CD4-positive, alpha-beta T cell (primary cell): ENCODE measurements at regions not wholly inside any gene's neighbourhood (a gene's known extent, or its start where the extent isn't known, plus 50 kb on each side); places are given as distances from the start of the nearest gene placed in this dataset.
"Not testable (repeated sequence)": the region's sequence is repeated elsewhere in the genome, so short reads cannot be mapped to it uniquely, and the experiment has no call there.

Source experiments
- ATAC-seq: fragments of 200-7000 bp; cut with Tn5 transposase; one replicate; pipeline ENCODE4 v1.10.0; 2022; ENCODE audit warnings: mild to moderate bottlenecking; ENCODE audit not compliant: poor library complexity
- CTCF ChIA-PET: fragments of 350-600 bp; sonication (Branson Sonifier 250); formaldehyde crosslinking; loops from one replicate; lab custom pipeline; 2021; ENCODE audit warnings: antibody characterized with exemption, inconsistent platforms; lab: Charles Lee
- POLR2A ChIA-PET: fragments of 350-600 bp; sonication (Branson Sonifier 250); formaldehyde crosslinking; loops from one replicate; lab custom pipeline; 2021; ENCODE audit warnings: antibody characterized with exemption, inconsistent platforms; lab: Charles Lee
- DNase-seq, 14 experiments: peaks; one replicate each; pipeline ENCODE4 v3.0.0-alpha.2; 2013 to 2020; ENCODE audit warnings: mixed read lengths in 2 of 14
- H3K27ac ChIP-seq, 2 donors: one replicate each; pipeline versions ENCODE4 v1.5.1 to v1.7.0; 2013; ENCODE audit warnings: low read length in 2 of 2, low read depth in 1 of 2, mild to moderate bottlenecking in 1 of 2
- H3K27me3 ChIP-seq, 2 experiments: 1 replicate in 1 of 2; 2 replicates in 1 of 2; pipeline versions ENCODE4 v1.6.1 to v1.7.0; 2013; ENCODE audit warnings: low read length in 2 of 2, control low read depth in 1 of 2, mild to moderate bottlenecking in 1 of 2, moderate library complexity in 1 of 2; ENCODE audit not compliant: insufficient read depth in 2 of 2, control insufficient read depth in 1 of 2
- H3K36me3 ChIP-seq: one replicate; pipeline ENCODE4 v1.6.1; 2013; ENCODE audit warnings: low read length, control low read depth; ENCODE audit not compliant: insufficient read depth
- H3K4me1 ChIP-seq: one replicate; pipeline ENCODE4 v1.6.1; 2013; ENCODE audit warnings: low read length, control low read depth; ENCODE audit not compliant: insufficient read depth
- H3K4me3 ChIP-seq: one replicate; pipeline ENCODE4 v1.5.1; 2013; ENCODE audit warnings: mild to moderate bottlenecking, low read length, moderate library complexity
- H3K9me3 ChIP-seq, 2 experiments: 1 replicate in 1 of 2; 2 replicates in 1 of 2; pipeline versions ENCODE4 v1.6.1 to v1.7.0; 2013; ENCODE audit warnings: low read length in 2 of 2, mild to moderate bottlenecking in 2 of 2, control low read depth in 1 of 2, moderate library complexity in 1 of 2; ENCODE audit not compliant: control insufficient read depth in 1 of 2, insufficient read depth in 1 of 2
- H3K27ac Mint-ChIP-seq: one replicate; pipeline ENCODE4 v1.8.0; 2020; ENCODE audit warnings: mixed read lengths
- H3K27me3 Mint-ChIP-seq: one replicate; pipeline ENCODE4 v1.8.0; 2021; ENCODE audit warnings: mixed read lengths
- H3K36me3 Mint-ChIP-seq: one replicate; pipeline ENCODE4 v1.8.0; 2021; ENCODE audit warnings: low read depth, mixed read lengths
- H3K4me1 Mint-ChIP-seq: one replicate; pipeline ENCODE4 v1.8.0; 2021; ENCODE audit warnings: low read depth, mixed read lengths
- H3K4me3 Mint-ChIP-seq: one replicate; pipeline ENCODE4 v1.8.0; 2020; ENCODE audit warnings: mild to moderate bottlenecking, mixed read lengths
- H3K9me3 Mint-ChIP-seq: one replicate; pipeline ENCODE4 v1.8.0; 2020; ENCODE audit warnings: mixed read lengths
- CTCF ChIP-seq: fragments of 200-600 bp; IDR thresholded peaks from one replicate; pipeline ENCODE4 v1.8.0; 2022; ENCODE audit warnings: antibody characterized with exemption, mild to moderate bottlenecking
- intact Hi-C, 2 experiments: fragments of 100-400 bp; cut with DNase I in 1 of 2; cut with micrococcal nuclease in 1 of 2; formaldehyde crosslinking; loops; one replicate each; pipeline versions ENCODE4 v1.15.1 to v1.9.0; 2023 to 2025; cut with DNase I, micrococcal nuclease

- ATAC-seq = no peak
- H3K27ac Mint-ChIP-seq = no peak overlapping the region
- H3K9me3 Mint-ChIP-seq = peaks cover 3% of the 10 kb centered on the region
- H3K4me1 ChIP-seq = no peaks in the 10 kb centered on the region
- no peaks in the 10 kb centered on the region for H3K36me3 Mint-ChIP-seq
- H3K27me3 Mint-ChIP-seq = peaks cover 9% of the 10 kb centered on the region
- TF ChIP-seq CTCF = no peak
- no peaks in the 10 kb centered on the region for H3K9me3 ChIP-seq
- ChIA-PET POLR2A (no interaction called here), CTCF (no interaction called here)
- intact Hi-C loops = no loop called here
- no peak overlapping the region for H3K4me3 Mint-ChIP-seq
- no peaks in the 10 kb centered on the region for H3K4me1 Mint-ChIP-seq
- DNase-seq = no peak
- no peak overlapping the region for H3K27ac ChIP-seq
- H3K4me3 ChIP-seq = no peak overlapping the region
- H3K27me3 ChIP-seq = no peaks in the 10 kb centered on the region
- H3K36me3 ChIP-seq = no peaks in the 10 kb centered on the region
Observed at GRCh38 chr4:176618138-176618537, 174.6 kb downstream of the VEGFC start.

- intact Hi-C loops = no loop called here
- ChIA-PET POLR2A (no interaction called here), CTCF (no interaction called here)
- H3K27ac ChIP-seq = no peak overlapping the region
- DNase-seq (no peak), ATAC-seq (no peak)
- Mint-ChIP-seq H3K27me3 (peaks cover 9% of the 10 kb centered on the region), H3K36me3 (no peaks in the 10 kb centered on the region), H3K4me3 (no peak overlapping the region), H3K9me3 (peaks cover 3% of the 10 kb centered on the region), H3K27ac (no peak overlapping the region), H3K4me1 (no peaks in the 10 kb centered on the region)
- no peaks in the 10 kb centered on the region for H3K27me3 ChIP-seq
- H3K36me3 ChIP-seq = no peaks in the 10 kb centered on the region
- no peaks in the 10 kb centered on the region for H3K4me1 ChIP-seq
- no peak overlapping the region for H3K4me3 ChIP-seq
- TF ChIP-seq CTCF = no peak
- no peaks in the 10 kb centered on the region for H3K9me3 ChIP-seq
Observed at GRCh38 chr4:176619430-176619829, 173.3 kb downstream of the VEGFC start.

- ATAC-seq = no peak
- H3K9me3 ChIP-seq = peaks cover 0 to 11% of the 10 kb centered on the region in 2 experiments
- Mint-ChIP-seq H3K4me1 (no peaks in the 10 kb centered on the region), H3K27me3 (peaks cover 9% of the 10 kb centered on the region), H3K4me3 (no peak overlapping the region), H3K36me3 (no peaks in the 10 kb centered on the region), H3K9me3 (peaks cover 3% of the 10 kb centered on the region), H3K27ac (no peak overlapping the region)
- TF ChIP-seq CTCF = no peak
- H3K27ac ChIP-seq = no peak overlapping the region
- intact Hi-C loops = no loop called here
- DNase-seq = no peak
- POLR2A ChIA-PET = no interaction called here
- H3K4me3 ChIP-seq = no peak overlapping the region
- no peaks in the 10 kb centered on the region for H3K27me3 ChIP-seq
- CTCF ChIA-PET = no interaction called here
- H3K4me1 ChIP-seq = no peaks in the 10 kb centered on the region
- H3K36me3 ChIP-seq = no peaks in the 10 kb centered on the region
Observed at GRCh38 chr4:176622251-176622948, 170.3 kb downstream of the VEGFC start.

- H3K4me3 Mint-ChIP-seq, H3K4me3 ChIP-seq, H3K4me1 ChIP-seq, ATAC-seq, H3K9me3 Mint-ChIP-seq, H3K36me3 Mint-ChIP-seq, DNase-seq, H3K27ac Mint-ChIP-seq, CTCF ChIA-PET, POLR2A ChIA-PET, H3K36me3 ChIP-seq, H3K27me3 Mint-ChIP-seq, H3K27ac ChIP-seq, intact Hi-C loops, H3K4me1 Mint-ChIP-seq, H3K27me3 ChIP-seq: not testable (repeated sequence)
- H3K9me3 ChIP-seq = peaks cover 0 to 13% of the 10 kb centered on the region in 2 experiments
Observed at GRCh38 chr4:176624983-176625610, 167.6 kb downstream of the VEGFC start.
